ENCODE measurements at regions not wholly inside any gene's neighbourhood (a gene's known extent, or its start where the extent isn't known, plus 50 kb on each side); places are given as distances from the start of the nearest gene placed in this dataset.

DNA sequence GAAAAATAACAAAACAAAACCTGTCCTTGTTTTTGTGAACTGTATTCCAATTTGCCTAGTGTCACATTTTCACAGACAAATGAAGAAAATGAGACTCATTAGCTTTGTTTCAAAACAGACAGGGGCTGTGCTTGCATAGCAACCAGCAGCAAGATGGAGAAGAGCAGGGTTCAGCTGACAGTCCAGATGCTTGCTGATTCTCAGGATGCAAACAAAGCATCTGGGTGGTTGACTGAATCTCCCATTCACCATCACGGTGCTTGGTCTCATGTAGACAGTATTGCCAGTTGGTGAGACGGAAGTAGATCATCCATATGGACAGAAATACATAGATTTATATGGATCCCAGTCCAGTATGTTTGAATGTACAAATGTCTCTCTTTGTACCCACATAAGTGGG lies 326.8 kb downstream of the CCDC85A start:
- TF ChIP-seq, protein P1, sequence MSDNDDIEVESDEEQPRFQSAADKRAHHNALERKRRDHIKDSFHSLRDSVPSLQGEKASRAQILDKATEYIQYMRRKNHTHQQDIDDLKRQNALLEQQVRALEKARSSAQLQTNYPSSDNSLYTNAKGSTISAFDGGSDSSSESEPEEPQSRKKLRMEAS (IDR thresholded peaks at IDR 0.05; ENCODE audit: low read depth, low read length) = no peak
- TF ChIP-seq, protein P2, sequence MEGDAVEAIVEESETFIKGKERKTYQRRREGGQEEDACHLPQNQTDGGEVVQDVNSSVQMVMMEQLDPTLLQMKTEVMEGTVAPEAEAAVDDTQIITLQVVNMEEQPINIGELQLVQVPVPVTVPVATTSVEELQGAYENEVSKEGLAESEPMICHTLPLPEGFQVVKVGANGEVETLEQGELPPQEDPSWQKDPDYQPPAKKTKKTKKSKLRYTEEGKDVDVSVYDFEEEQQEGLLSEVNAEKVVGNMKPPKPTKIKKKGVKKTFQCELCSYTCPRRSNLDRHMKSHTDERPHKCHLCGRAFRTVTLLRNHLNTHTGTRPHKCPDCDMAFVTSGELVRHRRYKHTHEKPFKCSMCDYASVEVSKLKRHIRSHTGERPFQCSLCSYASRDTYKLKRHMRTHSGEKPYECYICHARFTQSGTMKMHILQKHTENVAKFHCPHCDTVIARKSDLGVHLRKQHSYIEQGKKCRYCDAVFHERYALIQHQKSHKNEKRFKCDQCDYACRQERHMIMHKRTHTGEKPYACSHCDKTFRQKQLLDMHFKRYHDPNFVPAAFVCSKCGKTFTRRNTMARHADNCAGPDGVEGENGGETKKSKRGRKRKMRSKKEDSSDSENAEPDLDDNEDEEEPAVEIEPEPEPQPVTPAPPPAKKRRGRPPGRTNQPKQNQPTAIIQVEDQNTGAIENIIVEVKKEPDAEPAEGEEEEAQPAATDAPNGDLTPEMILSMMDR (IDR thresholded peaks at IDR 0.05; ENCODE audit: low read depth, low read length) = no peak
- TF ChIP-seq POLR2A (IDR thresholded peaks at IDR 0.05; ENCODE audit: extremely low read depth, insufficient read length) = no peak

Measured in NB4 (cell line).